22Rv1 (cell line): ENCODE measurements at regions not wholly inside any gene's neighbourhood (a gene's known extent, or its start where the extent isn't known, plus 50 kb on each side); places are given as distances from the start of the nearest gene placed in this dataset.

ENCODE experiments used
- ZFX ChIP-seq: fragments of 450-650 bp; IDR thresholded peaks from 2 replicates; pipeline ENCODE4 v1.6.1; 2017; ENCODE audit warnings: antibody characterized with exemption, borderline replicate concordance
- TF ChIP-seq, protein P1 (sequence below): fragments of 450-650 bp; IDR thresholded peaks from 2 replicates; pipeline ENCODE4 v1.5.1; 2017; ENCODE audit warnings: mild to moderate bottlenecking

DNA sequence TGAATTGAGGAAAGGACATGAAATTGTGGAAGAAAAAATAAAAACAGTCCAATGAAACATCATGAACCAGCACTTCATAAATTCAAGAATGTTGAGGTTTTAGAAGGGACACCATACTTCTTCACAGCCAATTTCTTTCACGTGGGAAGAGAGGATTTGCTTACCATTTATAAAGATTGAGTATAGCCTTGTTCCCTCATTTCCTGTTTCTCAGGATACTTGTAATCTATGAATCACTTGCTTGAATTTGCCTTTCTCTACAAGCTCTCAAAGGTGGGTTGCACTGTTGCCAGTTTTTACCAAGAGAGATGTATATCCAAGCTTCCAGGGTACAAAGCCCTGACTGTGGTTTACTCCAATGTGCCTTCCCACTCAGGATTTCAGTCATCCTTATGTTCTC is 116.1 kb downstream of the DUSP6 start:
- TF ChIP-seq, protein P1, sequence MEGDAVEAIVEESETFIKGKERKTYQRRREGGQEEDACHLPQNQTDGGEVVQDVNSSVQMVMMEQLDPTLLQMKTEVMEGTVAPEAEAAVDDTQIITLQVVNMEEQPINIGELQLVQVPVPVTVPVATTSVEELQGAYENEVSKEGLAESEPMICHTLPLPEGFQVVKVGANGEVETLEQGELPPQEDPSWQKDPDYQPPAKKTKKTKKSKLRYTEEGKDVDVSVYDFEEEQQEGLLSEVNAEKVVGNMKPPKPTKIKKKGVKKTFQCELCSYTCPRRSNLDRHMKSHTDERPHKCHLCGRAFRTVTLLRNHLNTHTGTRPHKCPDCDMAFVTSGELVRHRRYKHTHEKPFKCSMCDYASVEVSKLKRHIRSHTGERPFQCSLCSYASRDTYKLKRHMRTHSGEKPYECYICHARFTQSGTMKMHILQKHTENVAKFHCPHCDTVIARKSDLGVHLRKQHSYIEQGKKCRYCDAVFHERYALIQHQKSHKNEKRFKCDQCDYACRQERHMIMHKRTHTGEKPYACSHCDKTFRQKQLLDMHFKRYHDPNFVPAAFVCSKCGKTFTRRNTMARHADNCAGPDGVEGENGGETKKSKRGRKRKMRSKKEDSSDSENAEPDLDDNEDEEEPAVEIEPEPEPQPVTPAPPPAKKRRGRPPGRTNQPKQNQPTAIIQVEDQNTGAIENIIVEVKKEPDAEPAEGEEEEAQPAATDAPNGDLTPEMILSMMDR, result no peak
- no peak for TF ChIP-seq ZFX
